COLO668 (cell line): ENCODE measurements at regions not wholly inside any gene's neighbourhood (a gene's known extent, or its start where the extent isn't known, plus 50 kb on each side); places are given as distances from the start of the nearest gene placed in this dataset.

Experiments
- DNase-seq: peaks from one replicate; lab custom pipeline; 2025; ENCODE audit not compliant: unreplicated experiment; lab: John Stamatoyannopoulos, UW

- no peak for DNase-seq
These were observed 54.0 kb upstream of the CENPW start for GRCh38 chr6:126285871-126286365.
